Upper lobe of left lung (tissue), 4 donors: ENCODE measurements at regions not wholly inside any gene's neighbourhood (a gene's known extent, or its start where the extent isn't known, plus 50 kb on each side); places are given as distances from the start of the nearest gene placed in this dataset.

ENCODE experiments used
- CTCF ChIP-seq, 6 experiments: fragments of 450-650 bp in 4 of 6; fragments of 200-600 bp in 2 of 6; sonication (generic) in 2 of 6; IDR thresholded peaks; one replicate each; pipeline ENCODE4 v1.5.1; 2016 to 2019; ENCODE audit warnings: antibody characterized with exemption in 6 of 6
- EP300 ChIP-seq, 4 donors: sonication (generic); formaldehyde crosslinking; IDR thresholded peaks; one replicate each; pipeline ENCODE4 v1.5.1; 2017; ENCODE audit warnings: antibody characterized with exemption in 4 of 4, control low read depth in 2 of 4
- POLR2A ChIP-seq, 4 donors: fragments of 450-650 bp; IDR thresholded peaks; one replicate each; pipeline ENCODE4 v1.5.1; 2016 to 2017; ENCODE audit warnings: antibody characterized with exemption in 4 of 4, mild to moderate bottlenecking in 2 of 4

- no peak for TF ChIP-seq CTCF (IDR thresholded peaks at IDR 0.05)
- no peak for TF ChIP-seq POLR2A (IDR thresholded peaks at IDR 0.05)
- no peak for TF ChIP-seq EP300 (IDR thresholded peaks at IDR 0.05)
Measured at GRCh38 chr12:103139876-103140275, 182.4 kb downstream of the ASCL1 start.
